HEK293 (cell line): ENCODE measurements at regions not wholly inside any gene's neighbourhood (a gene's known extent, or its start where the extent isn't known, plus 50 kb on each side); places are given as distances from the start of the nearest gene placed in this dataset.

ENCODE experiments used
- CTCF ChIA-PET: fragments of 350-600 bp; formaldehyde crosslinking; extraction: SDS; loops from one replicate; lab custom pipeline; 2021; ENCODE audit warnings: antibody characterized with exemption; lab: Yijun Ruan, JAX
- POLR2A ChIA-PET: fragments of 300-600 bp; formaldehyde crosslinking; extraction: SDS; loops from one replicate; lab custom pipeline; 2020; ENCODE audit warnings: antibody characterized with exemption, inconsistent platforms; lab: Yijun Ruan, JAX
- H3K27ac ChIP-seq: fragments of 200-500 bp; sonication (Bioruptor generic); 2 replicates; pipeline ENCODE4 v1.5.1; 2014; ENCODE audit warnings: low read depth, low read length, control low read depth, inconsistent platforms; ENCODE audit errors: extremely low read depth
- H3K36me3 ChIP-seq, 2 experiments: fragments of 200-500 bp in 1 of 2; sonication (Bioruptor generic) in 1 of 2; 1 replicate in 1 of 2; 2 replicates in 1 of 2; pipeline ENCODE4 v1.5.1; 2014 to 2017; ENCODE audit warnings: inconsistent platforms in 2 of 2, low read length in 2 of 2; ENCODE audit not compliant: control insufficient read depth in 2 of 2, insufficient read depth in 1 of 2
- H3K4me1 ChIP-seq: fragments of 200-500 bp; sonication (Bioruptor generic); 2 replicates; pipeline ENCODE4 v1.5.1; 2014; ENCODE audit warnings: mild to moderate bottlenecking, low read length, inconsistent platforms; ENCODE audit not compliant: control insufficient read depth, insufficient read depth
- H3K4me3 ChIP-seq: 2 replicates; pipeline ENCODE4 v1.5.1; 2011; ENCODE audit warnings: low read depth, mild to moderate bottlenecking, control low read depth, low read length, moderate library complexity
- H3K9me3 ChIP-seq: fragments of 200-500 bp; sonication (Bioruptor generic); 2 replicates; pipeline ENCODE4 v1.5.1; 2014; ENCODE audit warnings: low read depth, low read length, inconsistent platforms; ENCODE audit not compliant: control insufficient read depth, insufficient read depth
- GLI4 ChIP-seq: fragments of 450-650 bp; formaldehyde crosslinking; IDR thresholded peaks from 2 replicates; pipeline ENCODE4 v1.5.1; 2016; ENCODE audit warnings: missing biosample characterization, missing genetic modification characterization
- KLF1 ChIP-seq: fragments of 450-650 bp; formaldehyde crosslinking; IDR thresholded peaks from 2 replicates; pipeline ENCODE4 v1.5.1; 2016; ENCODE audit warnings: missing biosample characterization, missing genetic modification characterization
- ZNF112 ChIP-seq: fragments of 450-650 bp; formaldehyde crosslinking; IDR thresholded peaks from 2 replicates; pipeline ENCODE4 v1.5.0; 2017; ENCODE audit warnings: missing biosample characterization, missing genetic modification characterization
- ZNF248 ChIP-seq: fragments of 450-650 bp; formaldehyde crosslinking; IDR thresholded peaks from 2 replicates; pipeline ENCODE4 v1.5.1; 2017; ENCODE audit warnings: missing biosample characterization, missing genetic modification characterization
- ZXDB ChIP-seq: fragments of 450-650 bp; formaldehyde crosslinking; IDR thresholded peaks from 2 replicates; pipeline ENCODE4 v1.5.1; 2016; ENCODE audit warnings: missing biosample characterization, missing genetic modification characterization
- TF ChIP-seq, protein P1 (sequence below): fragments of 450-650 bp; formaldehyde crosslinking; IDR thresholded peaks from 2 replicates; pipeline ENCODE4; 2016; ENCODE audit warnings: missing biosample characterization, missing genetic modification characterization
- TF ChIP-seq, protein P2 (sequence below): fragments of 450-650 bp; formaldehyde crosslinking; IDR thresholded peaks from 2 replicates; pipeline ENCODE4 v1.5.1; 2016; ENCODE audit warnings: missing biosample characterization, missing genetic modification characterization
- TF ChIP-seq, protein P3 (sequence below): fragments of 450-650 bp; formaldehyde crosslinking; IDR thresholded peaks from 2 replicates; pipeline ENCODE4 v1.5.0; 2017; ENCODE audit warnings: missing biosample characterization, missing genetic modification characterization, borderline replicate concordance
- TF ChIP-seq, protein P4 (sequence below): fragments of 450-650 bp; formaldehyde crosslinking; IDR thresholded peaks from 2 replicates; pipeline ENCODE4 v1.5.1; 2017; ENCODE audit warnings: missing biosample characterization, missing genetic modification characterization
- TF ChIP-seq, protein P5 (sequence below): fragments of 450-650 bp; formaldehyde crosslinking; IDR thresholded peaks from 2 replicates; pipeline ENCODE4 v1.5.1; 2016; ENCODE audit warnings: missing biosample characterization, missing genetic modification characterization
- TF ChIP-seq, protein P6 (sequence below): fragments of 450-650 bp; formaldehyde crosslinking; IDR thresholded peaks from 2 replicates; pipeline ENCODE4 v1.5.1; 2016; ENCODE audit warnings: missing biosample characterization, missing genetic modification characterization, borderline replicate concordance

DNA sequence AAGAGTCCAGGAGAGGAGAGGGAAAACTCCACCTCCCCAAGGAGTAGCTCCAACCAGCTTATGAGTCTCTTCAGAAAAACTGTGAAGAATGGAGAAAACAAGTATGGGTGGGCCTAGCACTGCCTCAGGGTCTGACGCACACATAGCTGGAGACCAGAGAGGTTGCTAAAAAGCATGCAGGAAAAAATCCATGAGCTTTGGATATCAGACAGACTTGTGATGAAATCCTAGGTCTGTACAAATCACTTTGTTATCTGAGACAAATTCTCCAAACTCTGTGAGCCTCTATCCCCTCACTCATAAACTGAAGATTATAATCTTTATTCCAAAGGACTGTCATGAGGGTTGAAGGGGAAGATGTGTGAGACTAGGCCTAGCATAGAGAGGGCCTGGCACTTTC is 141.5 kb upstream of the FGGY start:
- no peak overlapping the region for H3K27ac ChIP-seq
- H3K4me1 ChIP-seq, result peaks cover 5% of the 10 kb centered on the region; the same call in 1 of the 2 replicates
- TF ChIP-seq, protein P1, sequence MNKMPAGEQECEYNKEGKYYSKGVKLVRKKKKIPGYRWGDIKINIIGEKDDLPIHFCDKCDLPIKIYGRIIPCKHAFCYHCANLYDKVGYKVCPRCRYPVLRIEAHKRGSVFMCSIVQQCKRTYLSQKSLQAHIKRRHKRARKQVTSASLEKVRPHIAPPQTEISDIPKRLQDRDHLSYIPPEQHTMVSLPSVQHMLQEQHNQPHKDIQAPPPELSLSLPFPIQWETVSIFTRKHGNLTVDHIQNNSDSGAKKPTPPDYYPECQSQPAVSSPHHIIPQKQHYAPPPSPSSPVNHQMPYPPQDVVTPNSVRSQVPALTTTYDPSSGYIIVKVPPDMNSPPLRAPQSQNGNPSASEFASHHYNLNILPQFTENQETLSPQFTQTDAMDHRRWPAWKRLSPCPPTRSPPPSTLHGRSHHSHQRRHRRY (tag by site-specific recombination), result no peak
- TF ChIP-seq ZNF112 (tag by site-specific recombination), result no peak
- no peak for TF ChIP-seq KLF1 (tag by site-specific recombination)
- TF ChIP-seq, protein P2, sequence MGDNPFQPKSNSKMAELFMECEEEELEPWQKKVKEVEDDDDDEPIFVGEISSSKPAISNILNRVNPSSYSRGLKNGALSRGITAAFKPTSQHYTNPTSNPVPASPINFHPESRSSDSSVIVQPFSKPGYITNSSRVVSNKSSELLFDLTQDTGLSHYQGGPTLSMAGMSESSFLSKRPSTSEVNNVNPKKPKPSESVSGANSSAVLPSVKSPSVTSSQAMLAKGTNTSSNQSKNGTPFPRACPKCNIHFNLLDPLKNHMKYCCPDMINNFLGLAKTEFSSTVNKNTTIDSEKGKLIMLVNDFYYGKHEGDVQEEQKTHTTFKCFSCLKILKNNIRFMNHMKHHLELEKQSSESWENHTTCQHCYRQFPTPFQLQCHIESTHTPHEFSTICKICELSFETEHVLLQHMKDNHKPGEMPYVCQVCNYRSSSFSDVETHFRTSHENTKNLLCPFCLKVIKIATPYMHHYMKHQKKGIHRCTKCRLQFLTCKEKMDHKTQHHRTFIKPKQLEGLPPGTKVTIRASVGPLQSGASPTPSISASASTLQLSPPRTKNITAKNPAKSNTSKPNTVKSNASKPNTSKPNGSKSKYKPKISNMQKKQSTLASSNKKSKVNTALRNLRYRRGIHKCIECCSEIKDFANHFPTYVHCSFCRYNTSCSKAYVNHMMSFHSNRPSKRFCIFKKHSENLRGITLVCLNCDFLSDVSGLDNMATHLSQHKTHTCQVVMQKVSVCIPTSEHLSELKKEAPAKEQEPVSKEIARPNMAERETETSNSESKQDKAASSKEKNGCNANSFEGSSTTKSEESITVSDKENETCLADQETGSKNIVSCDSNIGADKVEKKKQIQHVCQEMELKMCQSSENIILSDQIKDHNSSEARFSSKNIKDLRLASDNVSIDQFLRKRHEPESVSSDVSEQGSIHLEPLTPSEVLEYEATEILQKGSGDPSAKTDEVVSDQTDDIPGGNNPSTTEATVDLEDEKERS (tag by site-specific recombination), result no peak
- TF ChIP-seq ZNF248 (tag by site-specific recombination), result no peak
- TF ChIP-seq, protein P3, sequence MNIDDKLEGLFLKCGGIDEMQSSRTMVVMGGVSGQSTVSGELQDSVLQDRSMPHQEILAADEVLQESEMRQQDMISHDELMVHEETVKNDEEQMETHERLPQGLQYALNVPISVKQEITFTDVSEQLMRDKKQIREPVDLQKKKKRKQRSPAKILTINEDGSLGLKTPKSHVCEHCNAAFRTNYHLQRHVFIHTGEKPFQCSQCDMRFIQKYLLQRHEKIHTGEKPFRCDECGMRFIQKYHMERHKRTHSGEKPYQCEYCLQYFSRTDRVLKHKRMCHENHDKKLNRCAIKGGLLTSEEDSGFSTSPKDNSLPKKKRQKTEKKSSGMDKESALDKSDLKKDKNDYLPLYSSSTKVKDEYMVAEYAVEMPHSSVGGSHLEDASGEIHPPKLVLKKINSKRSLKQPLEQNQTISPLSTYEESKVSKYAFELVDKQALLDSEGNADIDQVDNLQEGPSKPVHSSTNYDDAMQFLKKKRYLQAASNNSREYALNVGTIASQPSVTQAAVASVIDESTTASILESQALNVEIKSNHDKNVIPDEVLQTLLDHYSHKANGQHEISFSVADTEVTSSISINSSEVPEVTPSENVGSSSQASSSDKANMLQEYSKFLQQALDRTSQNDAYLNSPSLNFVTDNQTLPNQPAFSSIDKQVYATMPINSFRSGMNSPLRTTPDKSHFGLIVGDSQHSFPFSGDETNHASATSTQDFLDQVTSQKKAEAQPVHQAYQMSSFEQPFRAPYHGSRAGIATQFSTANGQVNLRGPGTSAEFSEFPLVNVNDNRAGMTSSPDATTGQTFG (tag by site-specific recombination), result no peak
- TF ChIP-seq, protein P4, sequence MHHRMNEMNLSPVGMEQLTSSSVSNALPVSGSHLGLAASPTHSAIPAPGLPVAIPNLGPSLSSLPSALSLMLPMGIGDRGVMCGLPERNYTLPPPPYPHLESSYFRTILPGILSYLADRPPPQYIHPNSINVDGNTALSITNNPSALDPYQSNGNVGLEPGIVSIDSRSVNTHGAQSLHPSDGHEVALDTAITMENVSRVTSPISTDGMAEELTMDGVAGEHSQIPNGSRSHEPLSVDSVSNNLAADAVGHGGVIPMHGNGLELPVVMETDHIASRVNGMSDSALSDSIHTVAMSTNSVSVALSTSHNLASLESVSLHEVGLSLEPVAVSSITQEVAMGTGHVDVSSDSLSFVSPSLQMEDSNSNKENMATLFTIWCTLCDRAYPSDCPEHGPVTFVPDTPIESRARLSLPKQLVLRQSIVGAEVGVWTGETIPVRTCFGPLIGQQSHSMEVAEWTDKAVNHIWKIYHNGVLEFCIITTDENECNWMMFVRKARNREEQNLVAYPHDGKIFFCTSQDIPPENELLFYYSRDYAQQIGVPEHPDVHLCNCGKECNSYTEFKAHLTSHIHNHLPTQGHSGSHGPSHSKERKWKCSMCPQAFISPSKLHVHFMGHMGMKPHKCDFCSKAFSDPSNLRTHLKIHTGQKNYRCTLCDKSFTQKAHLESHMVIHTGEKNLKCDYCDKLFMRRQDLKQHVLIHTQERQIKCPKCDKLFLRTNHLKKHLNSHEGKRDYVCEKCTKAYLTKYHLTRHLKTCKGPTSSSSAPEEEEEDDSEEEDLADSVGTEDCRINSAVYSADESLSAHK (tag by site-specific recombination), result no peak
- no peak for TF ChIP-seq GLI4 (tag by site-specific recombination)
- TF ChIP-seq, protein P5, sequence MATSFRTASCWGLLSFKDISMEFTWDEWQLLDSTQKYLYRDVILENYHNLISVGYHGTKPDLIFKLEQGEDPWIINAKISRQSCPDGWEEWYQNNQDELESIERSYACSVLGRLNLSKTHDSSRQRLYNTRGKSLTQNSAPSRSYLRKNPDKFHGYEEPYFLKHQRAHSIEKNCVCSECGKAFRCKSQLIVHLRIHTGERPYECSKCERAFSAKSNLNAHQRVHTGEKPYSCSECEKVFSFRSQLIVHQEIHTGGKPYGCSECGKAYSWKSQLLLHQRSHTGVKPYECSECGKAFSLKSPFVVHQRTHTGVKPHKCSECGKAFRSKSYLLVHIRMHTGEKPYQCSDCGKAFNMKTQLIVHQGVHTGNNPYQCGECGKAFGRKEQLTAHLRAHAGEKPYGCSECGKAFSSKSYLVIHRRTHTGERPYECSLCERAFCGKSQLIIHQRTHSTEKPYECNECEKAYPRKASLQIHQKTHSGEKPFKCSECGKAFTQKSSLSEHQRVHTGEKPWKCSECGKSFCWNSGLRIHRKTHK, result no peak
- TF ChIP-seq ZXDB (tag by site-specific recombination), result no peak
- TF ChIP-seq, protein P6, sequence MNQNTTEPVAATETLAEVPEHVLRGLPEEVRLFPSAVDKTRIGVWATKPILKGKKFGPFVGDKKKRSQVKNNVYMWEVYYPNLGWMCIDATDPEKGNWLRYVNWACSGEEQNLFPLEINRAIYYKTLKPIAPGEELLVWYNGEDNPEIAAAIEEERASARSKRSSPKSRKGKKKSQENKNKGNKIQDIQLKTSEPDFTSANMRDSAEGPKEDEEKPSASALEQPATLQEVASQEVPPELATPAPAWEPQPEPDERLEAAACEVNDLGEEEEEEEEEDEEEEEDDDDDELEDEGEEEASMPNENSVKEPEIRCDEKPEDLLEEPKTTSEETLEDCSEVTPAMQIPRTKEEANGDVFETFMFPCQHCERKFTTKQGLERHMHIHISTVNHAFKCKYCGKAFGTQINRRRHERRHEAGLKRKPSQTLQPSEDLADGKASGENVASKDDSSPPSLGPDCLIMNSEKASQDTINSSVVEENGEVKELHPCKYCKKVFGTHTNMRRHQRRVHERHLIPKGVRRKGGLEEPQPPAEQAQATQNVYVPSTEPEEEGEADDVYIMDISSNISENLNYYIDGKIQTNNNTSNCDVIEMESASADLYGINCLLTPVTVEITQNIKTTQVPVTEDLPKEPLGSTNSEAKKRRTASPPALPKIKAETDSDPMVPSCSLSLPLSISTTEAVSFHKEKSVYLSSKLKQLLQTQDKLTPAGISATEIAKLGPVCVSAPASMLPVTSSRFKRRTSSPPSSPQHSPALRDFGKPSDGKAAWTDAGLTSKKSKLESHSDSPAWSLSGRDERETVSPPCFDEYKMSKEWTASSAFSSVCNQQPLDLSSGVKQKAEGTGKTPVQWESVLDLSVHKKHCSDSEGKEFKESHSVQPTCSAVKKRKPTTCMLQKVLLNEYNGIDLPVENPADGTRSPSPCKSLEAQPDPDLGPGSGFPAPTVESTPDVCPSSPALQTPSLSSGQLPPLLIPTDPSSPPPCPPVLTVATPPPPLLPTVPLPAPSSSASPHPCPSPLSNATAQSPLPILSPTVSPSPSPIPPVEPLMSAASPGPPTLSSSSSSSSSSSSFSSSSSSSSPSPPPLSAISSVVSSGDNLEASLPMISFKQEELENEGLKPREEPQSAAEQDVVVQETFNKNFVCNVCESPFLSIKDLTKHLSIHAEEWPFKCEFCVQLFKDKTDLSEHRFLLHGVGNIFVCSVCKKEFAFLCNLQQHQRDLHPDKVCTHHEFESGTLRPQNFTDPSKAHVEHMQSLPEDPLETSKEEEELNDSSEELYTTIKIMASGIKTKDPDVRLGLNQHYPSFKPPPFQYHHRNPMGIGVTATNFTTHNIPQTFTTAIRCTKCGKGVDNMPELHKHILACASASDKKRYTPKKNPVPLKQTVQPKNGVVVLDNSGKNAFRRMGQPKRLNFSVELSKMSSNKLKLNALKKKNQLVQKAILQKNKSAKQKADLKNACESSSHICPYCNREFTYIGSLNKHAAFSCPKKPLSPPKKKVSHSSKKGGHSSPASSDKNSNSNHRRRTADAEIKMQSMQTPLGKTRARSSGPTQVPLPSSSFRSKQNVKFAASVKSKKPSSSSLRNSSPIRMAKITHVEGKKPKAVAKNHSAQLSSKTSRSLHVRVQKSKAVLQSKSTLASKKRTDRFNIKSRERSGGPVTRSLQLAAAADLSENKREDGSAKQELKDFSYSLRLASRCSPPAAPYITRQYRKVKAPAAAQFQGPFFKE, result no peak
- CTCF ChIA-PET, result interaction anchor here (0.7 kb wide), 1 partner anchor 35 kb away, joined by 3 read pairs; no protein-coding TSS in a partner anchor
- POLR2A ChIA-PET, result no interaction called here
- H3K9me3 ChIP-seq, result no peaks in the 10 kb centered on the region
- H3K36me3 ChIP-seq, result no peaks in the 10 kb centered on the region
- no peak overlapping the region for H3K4me3 ChIP-seq
